ENCODE measurements at regions not wholly inside any gene's neighbourhood (a gene's known extent, or its start where the extent isn't known, plus 50 kb on each side); places are given as distances from the start of the nearest gene placed in this dataset.

GRCh38 chr12:91868054-91868453 is 277.6 kb downstream of the BTG1 start:
- DNase-seq (ENCODE audit: extremely low read depth in 1 of 2, low read depth in 1 of 2) = no peak

- DNase-seq (ENCODE audit: extremely low read depth in 1 of 2, low read depth in 1 of 2) = no peak
Observed at GRCh38 chr12:91866566-91866965, 279.1 kb downstream of the BTG1 start.

DNA sequence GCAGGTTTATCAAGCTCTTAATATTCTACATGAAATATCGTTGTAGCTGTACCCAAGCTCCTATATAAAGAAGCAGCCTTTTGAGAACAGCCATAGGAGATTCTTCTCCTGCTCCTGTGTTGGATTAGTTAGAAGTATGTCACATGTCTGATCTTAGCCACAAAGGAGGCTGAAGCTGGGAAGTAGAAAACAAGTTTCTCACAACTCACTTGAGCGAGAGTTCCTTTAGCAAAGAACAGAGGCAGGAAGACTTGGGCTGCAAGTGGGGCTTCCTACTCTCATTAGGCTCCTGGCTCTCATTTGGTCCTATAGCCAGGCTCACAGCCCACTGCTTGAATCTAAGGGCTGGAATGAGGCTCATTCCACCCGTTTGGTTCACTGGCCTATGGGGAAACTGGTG is 281.9 kb downstream of the BTG1 start:
- DNase-seq (ENCODE audit: extremely low read depth in 1 of 2, low read depth in 1 of 2) = no peak

DNA sequence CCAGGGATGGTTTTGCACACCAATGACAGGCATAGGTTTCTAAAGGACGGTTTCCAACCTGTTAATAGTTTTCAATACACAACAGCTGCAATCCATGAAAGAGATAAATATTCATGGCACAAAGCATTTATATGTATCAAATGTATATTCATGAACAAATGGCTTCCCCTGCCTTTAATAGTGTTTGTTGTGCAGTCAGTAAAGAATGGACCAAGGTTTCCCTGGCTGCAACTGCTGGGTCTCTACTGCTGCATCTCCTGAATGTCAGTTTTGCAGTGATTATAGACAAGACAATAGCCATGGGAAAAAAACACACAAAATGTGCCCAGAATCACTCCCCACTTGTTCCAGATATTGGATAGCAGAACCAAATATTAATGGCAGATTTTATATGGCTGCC is 284.1 kb downstream of the BTG1 start:
- no peak for DNase-seq (ENCODE audit: extremely low read depth in 1 of 2, low read depth in 1 of 2)

DNA sequence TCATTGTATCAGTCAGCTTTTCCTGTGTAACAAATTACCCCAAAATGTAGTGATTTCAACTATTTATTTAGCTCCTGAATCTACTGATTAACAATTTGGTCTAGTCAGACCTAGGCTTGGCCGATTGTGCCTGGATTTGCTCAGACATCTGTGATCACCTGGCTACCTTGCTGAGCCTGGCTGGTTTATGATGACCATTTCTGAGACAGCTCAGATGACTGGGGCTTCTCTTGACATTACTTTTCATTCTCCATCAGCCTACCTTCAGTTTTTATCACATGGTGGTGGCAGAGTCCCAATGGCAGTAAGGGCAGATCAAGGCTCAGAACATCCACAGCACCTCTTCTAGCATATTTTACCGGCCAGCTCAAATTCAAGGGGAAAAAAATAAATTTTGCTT is 286.3 kb downstream of the BTG1 start:
- no peak for DNase-seq (ENCODE audit: extremely low read depth in 1 of 2, low read depth in 1 of 2)

DNA sequence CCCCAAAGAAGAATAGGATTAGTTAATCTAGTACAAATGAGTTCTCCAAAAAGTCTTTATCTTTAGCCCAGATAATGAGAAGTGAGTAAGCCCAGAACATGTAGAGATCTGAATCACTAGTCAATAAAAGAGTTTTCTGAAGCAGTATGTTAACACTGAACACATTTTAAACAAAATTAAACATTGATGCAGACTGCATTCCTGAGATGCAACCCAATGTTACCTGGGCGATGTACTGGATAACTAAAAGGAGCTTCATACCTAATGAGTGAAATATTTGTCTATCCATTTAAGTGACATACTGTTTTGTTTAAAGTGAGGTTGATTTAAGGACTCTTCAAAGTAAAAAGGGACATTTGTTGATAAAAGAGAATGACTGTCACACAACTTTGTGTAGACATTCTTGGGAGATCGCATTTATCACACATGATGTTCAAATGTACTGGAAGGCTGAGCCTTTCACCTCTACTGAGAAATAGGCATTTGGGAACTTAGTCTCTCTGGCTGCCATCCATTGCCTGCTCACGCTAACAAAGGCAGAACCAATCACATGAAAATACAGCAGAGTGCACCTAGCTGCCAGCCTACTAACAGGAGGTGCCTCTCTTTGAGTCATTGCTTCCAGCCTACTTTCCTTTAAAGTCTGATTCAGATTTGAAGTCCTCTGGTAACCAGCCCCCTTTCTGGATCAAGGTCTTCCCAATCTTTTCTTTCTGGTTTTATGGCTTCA is 287.7 kb downstream of the BTG1 start:
- no peak for DNase-seq (ENCODE audit: extremely low read depth in 1 of 2, low read depth in 1 of 2)

- DNase-seq (ENCODE audit: extremely low read depth in 1 of 2, low read depth in 1 of 2) = no peak
Observed at GRCh38 chr12:91854725-91855124, 290.9 kb downstream of the BTG1 start.

DNA sequence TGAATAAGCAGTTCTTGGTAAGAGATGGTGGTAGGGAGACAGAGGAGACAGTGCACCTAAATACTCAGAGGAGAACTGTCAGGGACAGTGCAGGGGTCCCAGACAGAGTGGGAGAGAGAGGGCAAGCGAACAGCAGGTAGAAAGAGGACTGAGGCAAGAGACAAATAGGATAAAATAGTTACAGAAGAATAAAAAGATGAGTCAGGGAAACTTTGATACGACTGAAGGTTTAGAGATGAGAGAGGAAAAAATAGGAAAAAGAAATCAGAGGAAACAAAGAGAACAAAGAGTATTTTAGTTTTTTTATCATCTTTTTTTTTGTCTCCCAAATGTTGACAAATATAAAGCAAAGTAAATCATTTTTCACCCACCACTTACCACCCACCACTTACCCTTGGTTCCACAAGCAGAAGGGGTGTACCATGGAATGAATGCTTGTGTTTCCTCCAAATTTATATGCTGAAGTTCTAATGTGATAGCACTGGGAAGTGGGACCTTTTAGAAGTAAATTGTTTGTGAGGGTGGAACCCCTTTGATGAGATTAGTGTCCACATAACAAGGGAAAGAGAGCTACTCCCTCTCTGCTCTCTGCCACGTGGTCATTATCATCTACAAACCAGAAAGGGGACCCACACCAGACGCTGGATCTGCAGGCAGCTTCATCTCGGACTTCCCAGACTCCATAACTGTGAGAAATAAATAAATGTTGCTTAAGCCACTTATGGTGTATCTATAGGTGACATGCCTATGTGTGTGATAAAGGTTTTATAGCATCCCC is 292.1 kb downstream of the BTG1 start:
- no peak for DNase-seq (ENCODE audit: extremely low read depth in 1 of 2, low read depth in 1 of 2)

DNA sequence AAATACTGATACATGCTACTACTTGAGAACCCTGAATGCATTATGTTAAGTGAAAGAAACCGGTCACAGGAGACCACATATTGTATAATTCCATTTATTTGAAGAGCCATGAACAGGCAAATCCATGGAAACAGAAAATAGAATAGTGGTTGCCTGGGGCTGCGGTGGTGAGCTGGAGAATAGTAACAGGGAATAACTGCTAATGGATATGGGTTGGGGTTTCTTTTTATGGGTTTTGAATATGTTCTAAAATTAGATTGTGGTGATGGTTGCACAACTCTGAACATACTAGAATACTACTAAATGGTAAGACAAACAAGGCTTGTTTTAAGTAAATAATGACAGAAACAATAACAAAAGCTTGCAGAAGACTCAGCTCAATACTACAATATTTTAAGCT is 293.0 kb downstream of the BTG1 start:
- DNase-seq (ENCODE audit: extremely low read depth in 1 of 2, low read depth in 1 of 2) = no peak

- no peak for DNase-seq (ENCODE audit: extremely low read depth in 1 of 2, low read depth in 1 of 2)
Observed at GRCh38 chr12:91851741-91852477, 293.7 kb downstream of the BTG1 start.

GRCh38 chr12:91846466-91847055 is 299.1 kb downstream of the BTG1 start:
- no peak for DNase-seq (ENCODE audit: extremely low read depth in 1 of 2, low read depth in 1 of 2)

- DNase-seq (ENCODE audit: extremely low read depth in 1 of 2, low read depth in 1 of 2) = no peak
Observed at GRCh38 chr12:91845365-91845764, 300.3 kb downstream of the BTG1 start.

DNA sequence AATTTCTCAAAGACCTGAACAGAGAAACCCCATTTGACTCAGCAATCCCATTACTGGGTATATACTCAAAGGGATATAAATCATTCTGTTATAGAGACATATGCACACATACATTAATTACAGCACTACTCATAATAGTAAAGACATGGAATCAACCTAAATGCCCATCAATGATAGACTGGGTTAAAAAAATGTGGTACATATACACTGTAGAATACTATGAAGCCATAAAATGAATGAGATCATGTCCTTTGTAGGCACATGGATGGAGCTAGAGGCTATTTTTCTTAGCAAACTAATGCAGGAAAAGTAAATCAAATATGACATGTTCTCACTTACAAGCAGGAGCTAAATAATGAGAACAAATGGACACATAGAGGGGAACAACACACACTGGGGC is 303.8 kb downstream of the BTG1 start:
- DNase-seq (ENCODE audit: extremely low read depth in 1 of 2, low read depth in 1 of 2) = no peak

- DNase-seq (ENCODE audit: extremely low read depth in 1 of 2, low read depth in 1 of 2) = no peak
Observed at GRCh38 chr12:91836696-91837095, 308.9 kb downstream of the BTG1 start.

DNA sequence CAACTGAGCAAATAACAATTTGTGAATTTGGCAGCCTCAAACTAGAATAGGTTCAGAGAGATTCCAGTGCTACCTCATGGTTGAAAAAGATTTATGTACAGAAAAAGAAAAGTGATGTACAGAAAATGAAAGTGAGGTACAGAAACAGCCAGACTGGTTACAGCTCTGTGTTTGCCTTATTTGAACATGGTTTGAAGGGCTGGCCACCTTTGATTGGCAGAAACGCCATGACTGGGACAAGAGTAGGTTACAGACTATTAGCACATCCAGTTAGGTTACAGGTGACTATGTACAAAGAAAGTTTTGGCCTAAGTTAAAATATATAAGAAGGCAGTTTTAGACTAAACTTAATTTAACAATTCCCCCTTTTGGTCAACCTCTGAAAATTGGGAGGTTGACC is 309.4 kb downstream of the BTG1 start:
- DNase-seq (ENCODE audit: extremely low read depth in 1 of 2, low read depth in 1 of 2) = no peak

- no peak for DNase-seq (ENCODE audit: extremely low read depth in 1 of 2, low read depth in 1 of 2)
Observed at GRCh38 chr12:91835693-91836092, 310.0 kb downstream of the BTG1 start.

DNA sequence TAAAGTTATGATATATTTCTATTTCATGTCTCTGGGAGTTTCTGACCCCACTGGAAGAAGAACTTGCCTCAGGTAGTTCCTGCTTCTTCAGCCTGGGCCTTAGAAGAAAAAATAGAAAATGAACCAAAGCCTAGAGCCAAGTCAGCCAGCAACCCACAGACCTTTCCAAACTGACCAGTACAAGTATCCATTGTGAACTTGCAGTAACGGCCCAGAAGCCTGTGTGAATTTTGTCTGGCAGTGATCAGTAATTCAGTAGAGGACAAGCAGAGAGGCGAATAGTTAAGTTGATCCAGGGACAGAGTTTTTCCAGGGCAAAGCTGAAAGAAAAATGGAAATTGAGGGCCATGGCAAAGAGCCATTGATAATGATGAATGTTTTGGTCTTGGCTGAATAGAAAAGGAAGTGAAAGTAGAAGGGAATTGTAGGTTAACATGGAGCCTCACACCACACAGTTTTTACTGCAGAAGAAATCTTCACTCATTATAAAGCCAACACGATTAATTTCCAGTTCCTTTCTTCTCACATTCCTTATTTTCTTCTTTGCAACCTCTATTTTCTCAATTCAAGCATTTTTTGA is 311.8 kb downstream of the BTG1 start:
- DNase-seq (ENCODE audit: extremely low read depth in 1 of 2, low read depth in 1 of 2) = no peak

DNA sequence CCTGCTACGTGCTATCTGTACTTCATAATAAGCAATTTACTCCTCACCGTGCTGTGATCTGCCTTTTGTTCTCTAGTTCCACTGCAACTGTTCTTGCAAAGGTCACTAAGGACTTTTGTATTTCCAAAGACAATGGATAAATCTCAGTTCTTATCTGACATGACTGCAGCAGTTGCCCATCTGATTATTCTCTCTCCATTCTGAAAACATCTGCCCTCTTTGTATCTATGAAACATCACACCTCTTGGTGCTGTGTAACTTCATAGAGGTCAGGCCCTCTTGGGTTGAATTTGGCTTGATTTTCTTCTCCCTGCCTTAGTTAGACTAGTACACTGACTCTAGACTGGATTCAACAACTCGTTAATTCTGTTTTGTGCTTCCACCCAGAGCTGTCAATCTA is 319.6 kb downstream of the BTG1 start:
- no peak for DNase-seq (ENCODE audit: extremely low read depth in 1 of 2, low read depth in 1 of 2)

DNA sequence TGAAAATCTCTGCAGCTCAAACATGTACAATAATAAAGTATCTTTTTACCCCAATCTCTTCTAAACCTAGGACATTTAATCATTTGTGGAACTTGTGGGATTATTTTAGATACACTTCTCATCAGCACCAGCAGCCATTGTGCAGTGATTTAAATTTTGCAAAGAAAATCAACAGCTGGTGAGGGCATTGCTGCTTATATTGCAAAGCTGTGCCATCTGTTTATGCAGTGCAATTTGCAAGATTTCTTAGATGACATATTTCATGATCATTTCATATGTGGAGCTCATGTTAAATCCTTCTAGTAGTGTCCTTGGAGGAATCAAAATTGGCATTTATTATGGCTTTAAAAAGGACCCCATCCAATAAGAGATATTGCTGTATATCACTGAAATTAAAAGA is 320.7 kb downstream of the BTG1 start:
- no peak for DNase-seq (ENCODE audit: extremely low read depth in 1 of 2, low read depth in 1 of 2)

GRCh38 chr12:91819132-91819447 is 326.6 kb downstream of the BTG1 start:
- DNase-seq (ENCODE audit: extremely low read depth in 1 of 2, low read depth in 1 of 2) = no peak
